ENCODE measurements at regions not wholly inside any gene's neighbourhood (a gene's known extent, or its start where the extent isn't known, plus 50 kb on each side); places are given as distances from the start of the nearest gene placed in this dataset.

GRCh38 chr2:175662335-175662734, 339.7 kb downstream of the LNPK start:
- Histone ChIP-seq H3K9me3 (no peaks in the 10 kb centered on the region), H3K36me3 (no peaks in the 10 kb centered on the region), H3K27me3 (no peaks in the 10 kb centered on the region), H3K4me1 (no peaks in the 10 kb centered on the region), H3K4me3 (no peak overlapping the region), H3K27ac (no peak overlapping the region)
- no peak for DNase-seq
- TF ChIP-seq EP300 (IDR thresholded peaks at IDR 0.05) (no peak), POLR2A (IDR thresholded peaks at IDR 0.05) (no peak), POLR2AphosphoS5 (IDR thresholded peaks at IDR 0.05) (no peak), CTCF (IDR thresholded peaks at IDR 0.05) (no peak)
- WGBS, 2 donors: 84 to 94% methylated on average over 1 of the region's 1 CpG
- ATAC-seq (ENCODE audit: low FRiP score in 2 of 2): no peak

DNA sequence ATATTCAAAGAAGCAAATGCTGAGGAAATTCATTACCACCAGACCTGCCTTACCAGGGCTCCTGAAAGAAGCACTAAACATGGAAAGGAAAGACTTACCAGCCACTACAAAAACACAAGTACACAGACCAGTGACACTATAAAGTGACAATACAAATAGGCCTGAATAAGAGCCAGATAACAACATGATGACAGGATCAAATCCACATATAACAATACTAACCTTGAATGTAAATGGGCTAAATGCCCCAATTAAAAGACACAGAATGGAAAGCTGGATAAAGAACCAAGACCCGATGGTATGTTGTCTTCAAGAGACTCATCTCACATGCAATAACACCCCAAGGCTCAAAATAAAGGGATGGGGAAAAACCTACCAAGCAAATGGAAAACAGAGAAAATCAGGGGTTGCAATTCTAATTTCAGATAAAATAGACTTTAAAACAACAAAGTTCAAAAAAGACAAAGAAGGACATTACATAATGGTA, 353.4 kb downstream of the LNPK start:
- H3K4me3 ChIP-seq: no peak overlapping the region
- TF ChIP-seq CTCF (IDR thresholded peaks at IDR 0.05): no peak
- WGBS, 2 donors: 0 to 44% methylated on average over 1 of the region's 1 CpG
- DNase-seq: no peak
- ATAC-seq (ENCODE audit: low FRiP score in 2 of 2): no peak
- peaks cover 0 to 8% (median 0%) of the 10 kb centered on the region in 4 donors for H3K9me3 ChIP-seq
- no peaks in the 10 kb centered on the region for H3K27me3 ChIP-seq
- H3K36me3 ChIP-seq: no peaks in the 10 kb centered on the region
- no peak overlapping the region for H3K27ac ChIP-seq
- no peaks in the 10 kb centered on the region for H3K4me1 ChIP-seq

GRCh38 chr2:175647058-175647457, 355.0 kb downstream of the LNPK start:
- Histone ChIP-seq H3K27ac (no peak overlapping the region), H3K4me3 (no peak overlapping the region), H3K27me3 (no peaks in the 10 kb centered on the region), H3K4me1 (no peaks in the 10 kb centered on the region), H3K9me3 (peaks cover 0 to 8% (median 0%) of the 10 kb centered on the region in 4 donors), H3K36me3 (no peaks in the 10 kb centered on the region)
- TF ChIP-seq CTCF (IDR thresholded peaks at IDR 0.05): no peak
- TF ChIP-seq EP300 (IDR thresholded peaks at IDR 0.05): no peak
- no peak for TF ChIP-seq POLR2A (IDR thresholded peaks at IDR 0.05)
- no peak for TF ChIP-seq POLR2AphosphoS5 (IDR thresholded peaks at IDR 0.05)
- ATAC-seq (ENCODE audit: low FRiP score in 2 of 2) (no peak), DNase-seq (no peak)
- 100% methylated on average over 2 of the region's 2 CpGs for WGBS, 2 donors

- no peaks in the 10 kb centered on the region for H3K27me3 ChIP-seq
- whole genome bisulfite sequencing, 2 donors: 93 to 96% methylated on average over 2 of the region's 2 CpGs
- no peaks in the 10 kb centered on the region for H3K36me3 ChIP-seq
- TF ChIP-seq EP300 (IDR thresholded peaks at IDR 0.05) (no peak), CTCF (IDR thresholded peaks at IDR 0.05) (no peak), POLR2A (IDR thresholded peaks at IDR 0.05) (no peak), POLR2AphosphoS5 (IDR thresholded peaks at IDR 0.05) (no peak)
- H3K4me3 ChIP-seq: no peak overlapping the region
- DNase-seq: no peak
- H3K4me1 ChIP-seq: no peaks in the 10 kb centered on the region
- H3K27ac ChIP-seq: no peak overlapping the region
- H3K9me3 ChIP-seq: no peaks in the 10 kb centered on the region
- no peak for ATAC-seq (ENCODE audit: low FRiP score in 2 of 2)
These were observed 361.4 kb downstream of the LNPK start for GRCh38 chr2:175640655-175641054.

- Histone ChIP-seq H3K36me3 (no peaks in the 10 kb centered on the region), H3K4me3 (no peak overlapping the region), H3K27ac (no peak overlapping the region), H3K4me1 (no peaks in the 10 kb centered on the region), H3K9me3 (no peaks in the 10 kb centered on the region), H3K27me3 (no peaks in the 10 kb centered on the region)
- WGBS, 2 donors: 33 to 61% methylated on average over 2 of the region's 2 CpGs
- ATAC-seq (ENCODE audit: low FRiP score in 2 of 2) (no peak), DNase-seq (no peak)
- no peak for TF ChIP-seq CTCF (IDR thresholded peaks at IDR 0.05)
- no peak for TF ChIP-seq POLR2A (IDR thresholded peaks at IDR 0.05)
- TF ChIP-seq EP300 (IDR thresholded peaks at IDR 0.05): no peak
These were observed 368.8 kb downstream of the LNPK start for GRCh38 chr2:175633227-175633626.
